ENCODE measurements at regions not wholly inside any gene's neighbourhood (a gene's known extent, or its start where the extent isn't known, plus 50 kb on each side); places are given as distances from the start of the nearest gene placed in this dataset.
A peak's percentile ranks its signal among the peaks of the same experiment; 100 is the strongest.

- no peak for DNase-seq (ENCODE audit: low read depth)
Measured at GRCh38 chr5:33371660-33372059, 69.1 kb upstream of the TARS1 start.

- no peak for DNase-seq (ENCODE audit: low read depth)
Measured at GRCh38 chr5:33372721-33373472, 67.9 kb upstream of the TARS1 start.

GRCh38 chr5:33375900-33376299 is 64.9 kb upstream of the TARS1 start:
- DNase-seq (ENCODE audit: low read depth): no peak

- DNase-seq (ENCODE audit: low read depth): peak; percentile 61
Measured at GRCh38 chr5:33379757-33380156, 61.0 kb upstream of the TARS1 start.

- DNase-seq (ENCODE audit: low read depth): no peak
Measured at GRCh38 chr5:33381243-33381642, 59.5 kb upstream of the TARS1 start.

Measured in HS-27A (cell line).